Glomerular visceral epithelial cell (primary cell): ENCODE measurements at regions not wholly inside any gene's neighbourhood (a gene's known extent, or its start where the extent isn't known, plus 50 kb on each side); places are given as distances from the start of the nearest gene placed in this dataset.
A peak's percentile ranks its signal among the peaks of the same experiment; 100 is the strongest.
"Not testable (repeated sequence)": the region's sequence is repeated elsewhere in the genome, so short reads cannot be mapped to it uniquely, and the experiment has no call there.

Source experiments
- DNase-seq: peaks from one replicate; pipeline ENCODE4 v3.0.0-alpha.2; 2016; ENCODE audit errors: extremely low spot score

DNA sequence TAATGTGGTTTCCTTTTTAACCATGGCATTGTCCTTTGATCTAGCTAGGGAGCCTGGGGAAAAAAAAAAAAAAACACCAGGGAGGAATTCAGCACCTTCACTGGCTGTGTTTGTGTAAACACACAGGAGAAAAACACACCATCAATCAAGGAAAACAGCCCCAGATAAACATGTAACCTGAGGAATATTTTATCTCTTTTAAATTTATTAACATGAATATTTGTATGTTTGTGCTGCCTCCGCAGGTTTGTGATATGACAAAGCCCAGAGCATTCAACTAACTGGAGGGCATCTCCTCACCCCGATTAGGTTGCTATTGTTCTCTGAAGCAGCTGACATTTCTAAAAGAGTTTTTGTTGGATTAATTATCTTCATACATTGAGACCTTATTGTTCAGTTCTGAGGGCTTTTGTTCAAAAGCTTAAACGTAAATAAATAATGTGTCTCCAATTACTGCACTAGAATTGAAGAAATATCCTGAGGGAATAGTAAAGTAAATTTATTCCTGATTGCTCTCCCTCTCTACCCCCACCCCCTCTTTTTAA is 89.4 kb upstream of the SEMA3E start:
- no peak for DNase-seq

GRCh38 chr7:83732305-83732704 is 83.4 kb upstream of the SEMA3E start:
- no peak for DNase-seq

DNA sequence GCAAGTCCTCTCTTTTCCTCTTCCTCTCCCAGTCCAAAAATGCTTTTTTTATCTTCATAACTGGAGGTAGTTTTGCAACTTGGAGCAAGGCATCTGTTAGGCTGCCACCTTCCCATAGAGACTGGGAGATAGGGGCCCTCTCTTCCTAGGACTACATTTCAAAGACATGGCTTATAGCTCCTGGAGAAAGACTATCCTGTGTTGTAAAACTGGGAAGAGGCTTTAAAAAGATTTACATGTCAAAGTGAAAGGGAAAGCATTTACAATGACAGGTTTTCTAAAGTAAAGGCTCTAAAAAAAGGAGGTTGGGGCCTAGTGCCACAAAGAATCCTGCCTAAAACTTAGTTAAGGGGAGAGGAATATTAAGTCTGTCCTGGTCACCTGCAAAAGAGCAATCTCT is 82.2 kb upstream of the SEMA3E start:
- no peak for DNase-seq

- not testable (repeated sequence) for DNase-seq
Measured at GRCh38 chr7:83716923-83717322, 68.0 kb upstream of the SEMA3E start.

- no peak for DNase-seq
Measured at GRCh38 chr7:83708531-83708930, 59.6 kb upstream of the SEMA3E start.

DNA sequence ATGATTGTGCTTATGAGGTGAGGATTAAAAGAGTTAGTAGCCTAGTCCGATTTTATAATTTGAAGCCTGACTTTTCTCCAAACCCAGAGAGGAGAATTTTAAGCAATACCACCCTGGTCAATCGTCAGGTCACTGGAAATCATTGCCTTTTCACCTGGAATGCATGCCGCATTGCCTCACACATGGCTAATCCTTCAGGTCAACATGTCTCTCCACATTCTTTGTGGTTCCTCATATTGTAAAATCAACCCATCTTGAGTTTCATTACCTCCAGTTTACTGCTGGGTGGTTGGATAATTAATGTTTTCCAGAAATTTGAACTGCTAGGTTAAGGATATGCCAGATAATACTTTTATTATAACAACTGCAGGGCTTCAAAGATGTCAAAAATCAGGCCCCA is 55.6 kb upstream of the SEMA3E start:
- peak; percentile 2 for DNase-seq

DNA sequence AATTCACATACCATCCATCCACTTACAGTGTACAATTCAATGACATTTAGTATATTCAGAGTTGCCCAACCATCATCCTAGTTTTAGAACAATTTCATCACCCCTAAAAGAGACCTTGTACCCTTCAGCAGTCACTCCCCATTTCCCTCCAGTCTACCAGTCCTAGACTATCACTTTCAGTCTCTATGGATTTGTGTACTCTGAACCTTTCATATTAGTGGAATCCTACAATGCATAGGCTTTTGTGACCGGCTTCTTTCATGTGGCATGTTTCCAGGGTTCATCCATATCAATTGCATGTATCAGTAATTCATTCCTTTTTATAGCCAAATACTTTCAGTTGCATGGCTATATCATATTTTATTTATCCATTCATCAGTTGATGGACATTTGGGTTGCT is 53.5 kb upstream of the SEMA3E start:
- DNase-seq, result no peak

GRCh38 chr7:83701736-83702135 is 52.8 kb upstream of the SEMA3E start:
- no peak for DNase-seq
